GM12891 (cell line): ENCODE measurements at regions not wholly inside any gene's neighbourhood (a gene's known extent, or its start where the extent isn't known, plus 50 kb on each side); places are given as distances from the start of the nearest gene placed in this dataset.

Source experiments
- PAX5 ChIP-seq: IDR thresholded peaks from 2 replicates; pipeline ENCODE4 v1.6.1; 2011; ENCODE audit warnings: low read length, moderate library complexity, mild to moderate bottlenecking; ENCODE audit not compliant: insufficient read depth, severe bottlenecking
- POLR2A ChIP-seq: IDR thresholded peaks from 2 replicates; pipeline ENCODE4 v1.6.1; 2011; ENCODE audit warnings: low read depth, low read length, control low read depth
- POLR2AphosphoS5 ChIP-seq: IDR thresholded peaks from 2 replicates; pipeline ENCODE4 v1.6.1; 2011; ENCODE audit warnings: low read depth, low read length, control low read depth
- POU2F2 ChIP-seq: IDR thresholded peaks from 2 replicates; pipeline ENCODE4 v1.6.1; 2011; ENCODE audit warnings: low read depth, mild to moderate bottlenecking, control low read depth, low read length, moderate library complexity
- SPI1 ChIP-seq: IDR thresholded peaks from 2 replicates; pipeline ENCODE4 v1.6.1; 2011; ENCODE audit warnings: low read depth, low read length, control low read depth
- TAF1 ChIP-seq: IDR thresholded peaks from 2 replicates; pipeline ENCODE4 v1.6.1; 2011; ENCODE audit warnings: low read depth, low read length, control low read depth

GRCh38 chr6:93035756-93036155, 383.6 kb downstream of the EPHA7 start:
- TF ChIP-seq POLR2AphosphoS5 = no peak
- TF ChIP-seq POLR2A = no peak
- TF ChIP-seq TAF1 = no peak
- TF ChIP-seq PAX5 = no peak
- TF ChIP-seq SPI1 = no peak
- no peak for TF ChIP-seq POU2F2
